ENCODE measurements at regions not wholly inside any gene's neighbourhood (a gene's known extent, or its start where the extent isn't known, plus 50 kb on each side); places are given as distances from the start of the nearest gene placed in this dataset.

- Mint-ChIP-seq H3K36me3 (ENCODE audit: low read depth) (no peaks in the 10 kb centered on the region), H3K9me3 (no peaks in the 10 kb centered on the region), H3K4me3 (no peak overlapping the region), H3K27ac (no peak overlapping the region), H3K27me3 (no peaks in the 10 kb centered on the region), H3K4me1 (ENCODE audit: low read depth) (peaks cover 11% of the 10 kb centered on the region)
These were observed 55.0 kb upstream of the PRDM5 start for GRCh38 chr4:120977435-120977997.

GRCh38 chr4:120973207-120973606, 50.7 kb upstream of the PRDM5 start:
- H3K27ac Mint-ChIP-seq: peak overlapping the region; percentile 53
- no peak overlapping the region for H3K4me3 Mint-ChIP-seq
- H3K9me3 Mint-ChIP-seq: peaks cover 4% of the 10 kb centered on the region
- H3K27me3 Mint-ChIP-seq: no peaks in the 10 kb centered on the region
- no peaks in the 10 kb centered on the region for H3K36me3 Mint-ChIP-seq (ENCODE audit: low read depth)
- peaks cover 11% of the 10 kb centered on the region for H3K4me1 Mint-ChIP-seq (ENCODE audit: low read depth)
